WTC11 (cell line): ENCODE measurements at regions not wholly inside any gene's neighbourhood (a gene's known extent, or its start where the extent isn't known, plus 50 kb on each side); places are given as distances from the start of the nearest gene placed in this dataset.

Source experiments
- ATAC-seq: fragments of 200-7000 bp; cut with Tn5 transposase; 2 replicates; pipeline ENCODE4 v1.10.0; 2021; ENCODE audit warnings: mild to moderate bottlenecking, moderate library complexity
- CTCF ChIA-PET: fragments of 300-600 bp; sonication (Branson Sonifier 250); formaldehyde crosslinking; loops from one replicate; lab custom pipeline; 2021; ENCODE audit warnings: antibody characterized with exemption; lab: Charles Lee
- POLR2A ChIA-PET: fragments of 350-600 bp; sonication (Branson Sonifier 250); formaldehyde crosslinking; loops from one replicate; lab custom pipeline; 2021; ENCODE audit warnings: antibody characterized with exemption; lab: Charles Lee
- DNase-seq: peaks from one replicate; pipeline ENCODE4 v3.0.0; 2021; ENCODE audit warnings: low spot score
- H3K27ac Mint-ChIP-seq: 2 replicates; pipeline ENCODE4 v1.8.0; 2021; ENCODE audit warnings: mixed read lengths
- H3K27me3 Mint-ChIP-seq: 2 replicates; pipeline ENCODE4 v1.8.0; 2021; ENCODE audit warnings: low read depth, mild to moderate bottlenecking, moderate library complexity, mixed read lengths
- H3K36me3 Mint-ChIP-seq: 2 replicates; pipeline ENCODE4 v1.8.0; 2021; ENCODE audit warnings: mixed read lengths
- H3K4me1 Mint-ChIP-seq: 2 replicates; pipeline ENCODE4 v1.8.0; 2022; ENCODE audit warnings: mixed read lengths
- H3K4me3 Mint-ChIP-seq: 2 replicates; pipeline ENCODE4 v1.8.0; 2021; ENCODE audit warnings: mild to moderate bottlenecking, moderate library complexity, mixed read lengths
- H3K9me3 Mint-ChIP-seq: 2 replicates; pipeline ENCODE4 v1.8.0; 2021; ENCODE audit warnings: mixed read lengths
- ATF3 ChIP-seq: sonication (generic); formaldehyde crosslinking; conservative IDR thresholded peaks from 2 replicates; pipeline ENCODE4 v1.8.1; 2022; ENCODE audit warnings: mild to moderate bottlenecking, missing genetic modification reagents
- GRHL2 ChIP-seq: fragments of 250-450 bp; sonication (Bioruptor Pico); IDR thresholded peaks from 2 replicates; pipeline ENCODE4 v1.8.0; 2022; ENCODE audit warnings: mild to moderate bottlenecking, moderate library complexity; ENCODE audit not compliant: insufficient replicate concordance, severe bottlenecking
- IRF2 ChIP-seq: sonication (generic); formaldehyde crosslinking; IDR thresholded peaks from 2 replicates; pipeline ENCODE4 v1.8.0; 2022; ENCODE audit warnings: low read depth, missing genetic modification reagents, borderline replicate concordance
- MLX ChIP-seq: sonication (generic); formaldehyde crosslinking; IDR thresholded peaks from 2 replicates; pipeline ENCODE4 v1.8.1; 2023; ENCODE audit warnings: mild to moderate bottlenecking, missing genetic modification reagents, moderate library complexity
- NFYB ChIP-seq: sonication (generic); formaldehyde crosslinking; conservative IDR thresholded peaks from 2 replicates; pipeline ENCODE4 v1.8.0; 2022; ENCODE audit warnings: low read depth, missing genetic modification reagents
- RELA ChIP-seq: sonication (generic); formaldehyde crosslinking; IDR thresholded peaks from 2 replicates; pipeline ENCODE4 v1.8.1; 2022; ENCODE audit warnings: missing genetic modification reagents, mild to moderate bottlenecking, borderline replicate concordance
- RORB ChIP-seq: fragments of 250-450 bp; sonication (Bioruptor Pico); IDR thresholded peaks from 2 replicates; pipeline ENCODE4 v1.9.0; 2021; ENCODE audit warnings: mild to moderate bottlenecking
- SOX15 ChIP-seq: fragments of 250-450 bp; sonication (Bioruptor Pico); IDR thresholded peaks from 2 replicates; pipeline ENCODE4 v1.9.0; 2021; ENCODE audit warnings: mild to moderate bottlenecking
- TEAD4 ChIP-seq: sonication (generic); formaldehyde crosslinking; IDR thresholded peaks from 2 replicates; pipeline ENCODE4 v1.8.0; 2022; ENCODE audit warnings: mild to moderate bottlenecking, missing genetic modification reagents
- ZBTB21 ChIP-seq: sonication (generic); formaldehyde crosslinking; IDR thresholded peaks from 2 replicates; pipeline ENCODE4 v1.8.1; 2023; ENCODE audit warnings: mild to moderate bottlenecking, missing genetic modification reagents, borderline replicate concordance
- ZNF263 ChIP-seq: sonication (generic); formaldehyde crosslinking; IDR thresholded peaks from 2 replicates; pipeline ENCODE4 v1.8.1; 2022; ENCODE audit warnings: low read depth, mild to moderate bottlenecking, moderate library complexity, missing genetic modification reagents
- TF ChIP-seq, protein P1 (sequence below): sonication (generic); formaldehyde crosslinking; IDR thresholded peaks from 2 replicates; pipeline ENCODE4 v1.8.1; 2023; ENCODE audit warnings: mild to moderate bottlenecking, missing genetic modification reagents
- TF ChIP-seq, protein P2 (sequence below): fragments of 250-450 bp; sonication (Bioruptor Pico); IDR thresholded peaks from 2 replicates; pipeline ENCODE4 v1.9.0; 2021; ENCODE audit warnings: mild to moderate bottlenecking
- TF ChIP-seq, protein P3 (sequence below): sonication (generic); formaldehyde crosslinking; IDR thresholded peaks from 2 replicates; pipeline ENCODE4 v1.8.0; 2022; ENCODE audit warnings: missing genetic modification reagents
- TF ChIP-seq, protein P4 (sequence below): sonication (generic); formaldehyde crosslinking; IDR thresholded peaks from 2 replicates; pipeline ENCODE4 v1.8.1; 2023; ENCODE audit warnings: mild to moderate bottlenecking, missing genetic modification reagents, moderate library complexity

DNA sequence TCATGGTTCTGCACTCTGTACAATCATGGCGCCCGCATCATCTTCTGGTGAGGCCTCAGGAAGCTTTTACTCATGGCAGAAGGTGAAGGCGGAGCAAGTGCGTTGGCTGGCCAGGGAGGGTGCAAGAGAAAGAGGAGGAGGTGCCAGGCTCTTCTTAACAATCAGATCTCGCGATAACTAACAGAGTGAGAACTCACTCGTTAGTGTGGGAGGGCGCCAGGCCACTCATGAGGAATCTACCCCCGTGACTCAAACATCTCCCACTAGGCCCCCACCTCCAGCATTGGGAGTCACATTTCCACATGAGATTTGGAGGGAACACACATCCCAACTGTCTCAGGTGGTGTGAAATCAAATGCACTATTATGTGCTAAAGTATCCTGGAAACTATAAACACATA lies 220.2 kb upstream of the CSF3R start:
- no peak for ATAC-seq
- peaks cover 8% of the 10 kb centered on the region; the same call in 1 of the 2 replicates for H3K27me3 Mint-ChIP-seq
- ChIA-PET POLR2A (no interaction called here), CTCF (no interaction called here)
- H3K4me3 Mint-ChIP-seq, result no peak overlapping the region
- no peaks in the 10 kb centered on the region for H3K9me3 Mint-ChIP-seq
- DNase-seq, result no peak
- H3K27ac Mint-ChIP-seq, result no peak overlapping the region
- TF ChIP-seq IRF2, result no peak
- no peak for TF ChIP-seq ATF3 (CRISPR knock-in tag)
- no peak for TF ChIP-seq SOX15 (CRISPR knock-in tag)
- TF ChIP-seq, protein P1, sequence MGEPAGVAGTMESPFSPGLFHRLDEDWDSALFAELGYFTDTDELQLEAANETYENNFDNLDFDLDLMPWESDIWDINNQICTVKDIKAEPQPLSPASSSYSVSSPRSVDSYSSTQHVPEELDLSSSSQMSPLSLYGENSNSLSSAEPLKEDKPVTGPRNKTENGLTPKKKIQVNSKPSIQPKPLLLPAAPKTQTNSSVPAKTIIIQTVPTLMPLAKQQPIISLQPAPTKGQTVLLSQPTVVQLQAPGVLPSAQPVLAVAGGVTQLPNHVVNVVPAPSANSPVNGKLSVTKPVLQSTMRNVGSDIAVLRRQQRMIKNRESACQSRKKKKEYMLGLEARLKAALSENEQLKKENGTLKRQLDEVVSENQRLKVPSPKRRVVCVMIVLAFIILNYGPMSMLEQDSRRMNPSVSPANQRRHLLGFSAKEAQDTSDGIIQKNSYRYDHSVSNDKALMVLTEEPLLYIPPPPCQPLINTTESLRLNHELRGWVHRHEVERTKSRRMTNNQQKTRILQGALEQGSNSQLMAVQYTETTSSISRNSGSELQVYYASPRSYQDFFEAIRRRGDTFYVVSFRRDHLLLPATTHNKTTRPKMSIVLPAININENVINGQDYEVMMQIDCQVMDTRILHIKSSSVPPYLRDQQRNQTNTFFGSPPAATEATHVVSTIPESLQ (CRISPR knock-in tag), result no peak
- TF ChIP-seq RELA (CRISPR knock-in tag), result no peak
- TF ChIP-seq GRHL2 (CRISPR knock-in tag), result no peak
- no peak for TF ChIP-seq RORB (CRISPR knock-in tag)
- TF ChIP-seq, protein P2, sequence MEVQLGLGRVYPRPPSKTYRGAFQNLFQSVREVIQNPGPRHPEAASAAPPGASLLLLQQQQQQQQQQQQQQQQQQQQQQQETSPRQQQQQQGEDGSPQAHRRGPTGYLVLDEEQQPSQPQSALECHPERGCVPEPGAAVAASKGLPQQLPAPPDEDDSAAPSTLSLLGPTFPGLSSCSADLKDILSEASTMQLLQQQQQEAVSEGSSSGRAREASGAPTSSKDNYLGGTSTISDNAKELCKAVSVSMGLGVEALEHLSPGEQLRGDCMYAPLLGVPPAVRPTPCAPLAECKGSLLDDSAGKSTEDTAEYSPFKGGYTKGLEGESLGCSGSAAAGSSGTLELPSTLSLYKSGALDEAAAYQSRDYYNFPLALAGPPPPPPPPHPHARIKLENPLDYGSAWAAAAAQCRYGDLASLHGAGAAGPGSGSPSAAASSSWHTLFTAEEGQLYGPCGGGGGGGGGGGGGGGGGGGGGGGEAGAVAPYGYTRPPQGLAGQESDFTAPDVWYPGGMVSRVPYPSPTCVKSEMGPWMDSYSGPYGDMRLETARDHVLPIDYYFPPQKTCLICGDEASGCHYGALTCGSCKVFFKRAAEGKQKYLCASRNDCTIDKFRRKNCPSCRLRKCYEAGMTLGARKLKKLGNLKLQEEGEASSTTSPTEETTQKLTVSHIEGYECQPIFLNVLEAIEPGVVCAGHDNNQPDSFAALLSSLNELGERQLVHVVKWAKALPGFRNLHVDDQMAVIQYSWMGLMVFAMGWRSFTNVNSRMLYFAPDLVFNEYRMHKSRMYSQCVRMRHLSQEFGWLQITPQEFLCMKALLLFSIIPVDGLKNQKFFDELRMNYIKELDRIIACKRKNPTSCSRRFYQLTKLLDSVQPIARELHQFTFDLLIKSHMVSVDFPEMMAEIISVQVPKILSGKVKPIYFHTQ (CRISPR knock-in tag), result no peak
- no peak for TF ChIP-seq TEAD4 (CRISPR knock-in tag)
- TF ChIP-seq, protein P3, sequence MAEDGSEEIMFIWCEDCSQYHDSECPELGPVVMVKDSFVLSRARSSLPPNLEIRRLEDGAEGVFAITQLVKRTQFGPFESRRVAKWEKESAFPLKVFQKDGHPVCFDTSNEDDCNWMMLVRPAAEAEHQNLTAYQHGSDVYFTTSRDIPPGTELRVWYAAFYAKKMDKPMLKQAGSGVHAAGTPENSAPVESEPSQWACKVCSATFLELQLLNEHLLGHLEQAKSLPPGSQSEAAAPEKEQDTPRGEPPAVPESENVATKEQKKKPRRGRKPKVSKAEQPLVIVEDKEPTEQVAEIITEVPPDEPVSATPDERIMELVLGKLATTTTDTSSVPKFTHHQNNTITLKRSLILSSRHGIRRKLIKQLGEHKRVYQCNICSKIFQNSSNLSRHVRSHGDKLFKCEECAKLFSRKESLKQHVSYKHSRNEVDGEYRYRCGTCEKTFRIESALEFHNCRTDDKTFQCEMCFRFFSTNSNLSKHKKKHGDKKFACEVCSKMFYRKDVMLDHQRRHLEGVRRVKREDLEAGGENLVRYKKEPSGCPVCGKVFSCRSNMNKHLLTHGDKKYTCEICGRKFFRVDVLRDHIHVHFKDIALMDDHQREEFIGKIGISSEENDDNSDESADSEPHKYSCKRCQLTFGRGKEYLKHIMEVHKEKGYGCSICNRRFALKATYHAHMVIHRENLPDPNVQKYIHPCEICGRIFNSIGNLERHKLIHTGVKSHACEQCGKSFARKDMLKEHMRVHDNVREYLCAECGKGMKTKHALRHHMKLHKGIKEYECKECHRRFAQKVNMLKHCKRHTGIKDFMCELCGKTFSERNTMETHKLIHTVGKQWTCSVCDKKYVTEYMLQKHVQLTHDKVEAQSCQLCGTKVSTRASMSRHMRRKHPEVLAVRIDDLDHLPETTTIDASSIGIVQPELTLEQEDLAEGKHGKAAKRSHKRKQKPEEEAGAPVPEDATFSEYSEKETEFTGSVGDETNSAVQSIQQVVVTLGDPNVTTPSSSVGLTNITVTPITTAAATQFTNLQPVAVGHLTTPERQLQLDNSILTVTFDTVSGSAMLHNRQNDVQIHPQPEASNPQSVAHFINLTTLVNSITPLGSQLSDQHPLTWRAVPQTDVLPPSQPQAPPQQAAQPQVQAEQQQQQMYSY (CRISPR knock-in tag), result no peak
- TF ChIP-seq, protein P4, sequence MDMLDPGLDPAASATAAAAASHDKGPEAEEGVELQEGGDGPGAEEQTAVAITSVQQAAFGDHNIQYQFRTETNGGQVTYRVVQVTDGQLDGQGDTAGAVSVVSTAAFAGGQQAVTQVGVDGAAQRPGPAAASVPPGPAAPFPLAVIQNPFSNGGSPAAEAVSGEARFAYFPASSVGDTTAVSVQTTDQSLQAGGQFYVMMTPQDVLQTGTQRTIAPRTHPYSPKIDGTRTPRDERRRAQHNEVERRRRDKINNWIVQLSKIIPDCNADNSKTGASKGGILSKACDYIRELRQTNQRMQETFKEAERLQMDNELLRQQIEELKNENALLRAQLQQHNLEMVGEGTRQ, result no peak
- TF ChIP-seq NFYB, result no peak
- TF ChIP-seq ZNF263 (CRISPR knock-in tag), result no peak
- no peak for TF ChIP-seq ZBTB21 (CRISPR knock-in tag)
- TF ChIP-seq MLX (CRISPR knock-in tag), result no peak
- no peaks in the 10 kb centered on the region for H3K36me3 Mint-ChIP-seq
- peaks cover 17% of the 10 kb centered on the region for H3K4me1 Mint-ChIP-seq
